ENCODE measurements at regions not wholly inside any gene's neighbourhood (a gene's known extent, or its start where the extent isn't known, plus 50 kb on each side); places are given as distances from the start of the nearest gene placed in this dataset.

- no peak for TF ChIP-seq CTCF (conservative IDR thresholded peaks at IDR 0.05; ENCODE audit: low read depth, low read length)
- H3K4me3 ChIP-seq (ENCODE audit: low read depth, low read length): no peak overlapping the region
- DNase-seq (ENCODE audit: low read depth): peak; percentile 11
These were observed 249.3 kb upstream of the APCDD1 start for GRCh38 chr18:10205151-10205550.

- no peak for DNase-seq (ENCODE audit: low read depth)
- TF ChIP-seq CTCF (conservative IDR thresholded peaks at IDR 0.05; ENCODE audit: low read depth, low read length): no peak
These were observed 246.6 kb upstream of the APCDD1 start for GRCh38 chr18:10207682-10208345.

GRCh38 chr18:10209302-10209701 lies 245.1 kb upstream of the APCDD1 start:
- no peak overlapping the region for H3K4me3 ChIP-seq (ENCODE audit: low read depth, low read length)
- TF ChIP-seq CTCF (conservative IDR thresholded peaks at IDR 0.05; ENCODE audit: low read depth, low read length): no peak
- no peak for DNase-seq (ENCODE audit: low read depth)

More at GRCh38 chr18:10207682-10208345, 246.6 kb upstream of the APCDD1 start:
- no peak overlapping the region for H3K4me3 ChIP-seq (ENCODE audit: low read depth, low read length)

GRCh38 chr18:10210057-10210633 lies 244.3 kb upstream of the APCDD1 start:
- H3K4me3 ChIP-seq (ENCODE audit: low read depth, low read length): no peak overlapping the region
- DNase-seq (ENCODE audit: low read depth): no peak
- no peak for TF ChIP-seq CTCF (conservative IDR thresholded peaks at IDR 0.05; ENCODE audit: low read depth, low read length)

GRCh38 chr18:10213526-10213925 lies 240.9 kb upstream of the APCDD1 start:
- H3K4me3 ChIP-seq (ENCODE audit: low read depth, low read length): no peak overlapping the region
- no peak for TF ChIP-seq CTCF (conservative IDR thresholded peaks at IDR 0.05; ENCODE audit: low read depth, low read length)
- peak; percentile 64 for DNase-seq (ENCODE audit: low read depth)

- H3K4me3 ChIP-seq (ENCODE audit: low read depth, low read length): no peak overlapping the region
- DNase-seq (ENCODE audit: low read depth): no peak
These were observed 239.0 kb upstream of the APCDD1 start for GRCh38 chr18:10215446-10215845.

More at GRCh38 chr18:10215446-10215845, 239.0 kb upstream of the APCDD1 start:
- no peak for TF ChIP-seq CTCF (conservative IDR thresholded peaks at IDR 0.05; ENCODE audit: low read depth, low read length)

All from choroid plexus epithelial cell (primary cell).